ENCODE measurements at regions not wholly inside any gene's neighbourhood (a gene's known extent, or its start where the extent isn't known, plus 50 kb on each side); places are given as distances from the start of the nearest gene placed in this dataset.

GRCh38 chr9:24624481-24624880, 78.8 kb upstream of the IZUMO3 start:
- no peak for TF ChIP-seq CTCF (IDR thresholded peaks at IDR 0.05)
- Mint-ChIP-seq H3K27ac (no peak overlapping the region), H3K9me3 (no peaks in the 10 kb centered on the region), H3K4me3 (no peak overlapping the region), H3K4me1 (no peaks in the 10 kb centered on the region), H3K27me3 (ENCODE audit: low read depth, poor library complexity) (no peaks in the 10 kb centered on the region), H3K36me3 (ENCODE audit: low read depth) (no peaks in the 10 kb centered on the region)
- no peak for DNase-seq

- no peak for DNase-seq
- no peaks in the 10 kb centered on the region for H3K9me3 Mint-ChIP-seq
- no peak overlapping the region for H3K27ac Mint-ChIP-seq
- no peaks in the 10 kb centered on the region for H3K36me3 Mint-ChIP-seq (ENCODE audit: low read depth)
- H3K4me1 Mint-ChIP-seq = peaks cover 16% of the 10 kb centered on the region
- no peak for TF ChIP-seq CTCF (IDR thresholded peaks at IDR 0.05)
- H3K4me3 Mint-ChIP-seq = no peak overlapping the region
- peaks cover 3% of the 10 kb centered on the region for H3K27me3 Mint-ChIP-seq (ENCODE audit: low read depth, poor library complexity)
Observed at GRCh38 chr9:24620741-24621140, 75.0 kb upstream of the IZUMO3 start.

- TF ChIP-seq CTCF (IDR thresholded peaks at IDR 0.05) = no peak
- peak; percentile 2 for DNase-seq
- Mint-ChIP-seq H3K36me3 (ENCODE audit: low read depth) (no peaks in the 10 kb centered on the region), H3K4me3 (no peak overlapping the region), H3K27ac (no peak overlapping the region), H3K9me3 (no peaks in the 10 kb centered on the region), H3K27me3 (ENCODE audit: low read depth, poor library complexity) (peaks cover 3% of the 10 kb centered on the region), H3K4me1 (peaks cover 35% of the 10 kb centered on the region)
Observed at GRCh38 chr9:24616863-24617262, 71.2 kb upstream of the IZUMO3 start.

- Mint-ChIP-seq H3K4me1 (peaks cover 36% of the 10 kb centered on the region), H3K27ac (no peak overlapping the region), H3K36me3 (ENCODE audit: low read depth) (no peaks in the 10 kb centered on the region), H3K9me3 (no peaks in the 10 kb centered on the region), H3K27me3 (ENCODE audit: low read depth, poor library complexity) (peaks cover 2% of the 10 kb centered on the region), H3K4me3 (no peak overlapping the region)
- DNase-seq = no peak
- TF ChIP-seq CTCF (IDR thresholded peaks at IDR 0.05) = peak; percentile 37
Observed at GRCh38 chr9:24614070-24614469, 68.4 kb upstream of the IZUMO3 start.

GRCh38 chr9:24608599-24608998, 62.9 kb upstream of the IZUMO3 start:
- no peak overlapping the region for H3K27ac Mint-ChIP-seq
- no peak overlapping the region for H3K4me3 Mint-ChIP-seq
- no peak for TF ChIP-seq CTCF (IDR thresholded peaks at IDR 0.05)
- H3K9me3 Mint-ChIP-seq = no peaks in the 10 kb centered on the region
- H3K36me3 Mint-ChIP-seq (ENCODE audit: low read depth) = no peaks in the 10 kb centered on the region
- peaks cover 8% of the 10 kb centered on the region for H3K4me1 Mint-ChIP-seq
- DNase-seq = no peak
- H3K27me3 Mint-ChIP-seq (ENCODE audit: low read depth, poor library complexity) = peaks cover 4% of the 10 kb centered on the region

- no peaks in the 10 kb centered on the region for H3K27me3 Mint-ChIP-seq (ENCODE audit: low read depth, poor library complexity)
- H3K36me3 Mint-ChIP-seq (ENCODE audit: low read depth) = no peaks in the 10 kb centered on the region
- H3K4me1 Mint-ChIP-seq = no peaks in the 10 kb centered on the region
- peak overlapping the region; percentile 2 for H3K27ac Mint-ChIP-seq
- DNase-seq = no peak
- no peak overlapping the region for H3K4me3 Mint-ChIP-seq
- H3K9me3 Mint-ChIP-seq = no peaks in the 10 kb centered on the region
- no peak for TF ChIP-seq CTCF (IDR thresholded peaks at IDR 0.05)
Observed at GRCh38 chr9:24602693-24603352, 57.1 kb upstream of the IZUMO3 start.

All from nephron progenitor cell (in vitro differentiated cells).